ENCODE measurements at regions not wholly inside any gene's neighbourhood (a gene's known extent, or its start where the extent isn't known, plus 50 kb on each side); places are given as distances from the start of the nearest gene placed in this dataset.

GRCh38 chr5:93993161-93993560 lies 251.8 kb upstream of the POU5F2 start:
- H3K56ac ChIP-seq (replicated peaks; ENCODE audit: insufficient read length, low read depth, low read length): no peak overlapping the region
- no peaks in the 10 kb centered on the region for H3K23me2 ChIP-seq (ENCODE audit: low read depth, low read length)
- no peak overlapping the region for H3K9ac ChIP-seq (replicated peaks in 1 of 4; ENCODE audit: extremely low read depth in 1 of 4, low read depth in 3 of 4, low read length in 3 of 4)
- no peak overlapping the region for H3K27ac ChIP-seq (ENCODE audit: low read depth, low read length)
- H4K91ac ChIP-seq (replicated peaks; ENCODE audit: insufficient read length, low read length): no peak overlapping the region
- H3K4me1 ChIP-seq (replicated peaks in 1 of 4; ENCODE audit: control insufficient read depth in 3 of 4, insufficient read depth in 4 of 4, low read length in 3 of 4): no peaks in the 10 kb centered on the region
- no peak overlapping the region for H3K23ac ChIP-seq (ENCODE audit: insufficient read length)
- H2BK12ac ChIP-seq (ENCODE audit: low read depth, low read length): no peak overlapping the region
- H2AFZ ChIP-seq (ENCODE audit: low read length): no peak overlapping the region
- H3K14ac ChIP-seq (ENCODE audit: insufficient read length): no peak overlapping the region
- no peak overlapping the region for H3K18ac ChIP-seq (ENCODE audit: extremely low read depth, low read length)
- H3K9me3 ChIP-seq (ENCODE audit: insufficient read depth in 2 of 2, low read depth in 1 of 2, low read length in 1 of 2): no peaks in the 10 kb centered on the region
- no peak overlapping the region for H3K4me3 ChIP-seq (ENCODE audit: extremely low read depth in 1 of 4, insufficient read depth in 2 of 4, low read depth in 3 of 4, low read length in 4 of 4)
- no peaks in the 10 kb centered on the region for H3K79me2 ChIP-seq (ENCODE audit: control insufficient read depth in 1 of 2, insufficient read depth in 2 of 2, low read length in 2 of 2)
- no peak for FAIRE-seq
- H3K79me1 ChIP-seq (ENCODE audit: low read depth, low read length): no peaks in the 10 kb centered on the region
- TF ChIP-seq SUZ12 (IDR thresholded peaks at IDR 0.05; ENCODE audit: low read length): no peak
- H3K36me3 ChIP-seq (ENCODE audit: control insufficient read depth in 2 of 4, insufficient read depth in 4 of 4, low read length in 3 of 4): no peaks in the 10 kb centered on the region
- no peak overlapping the region for H2AK5ac ChIP-seq (ENCODE audit: low read depth, low read length)
- POLR2A ChIA-PET (ENCODE audit: partially characterized antibody): no interaction called here
- no peak overlapping the region for H2BK20ac ChIP-seq (ENCODE audit: low read length)
- H2BK120ac ChIP-seq (replicated peaks; ENCODE audit: low read depth, low read length): no peak overlapping the region
- H4K20me1 ChIP-seq (replicated peaks in 1 of 2; ENCODE audit: control insufficient read depth in 1 of 2, insufficient read depth in 2 of 2, low read length in 2 of 2): no peaks in the 10 kb centered on the region
- no peak for DNase-seq (ENCODE audit: low read depth in 1 of 2, low spot score in 2 of 2)
- no peak overlapping the region for H4K8ac ChIP-seq (ENCODE audit: extremely low read depth, insufficient read depth, low read length)
- WGBS, 2 experiments (ENCODE audit: extremely low coverage in 1 of 2, insufficient coverage in 1 of 2, insufficient read length in 1 of 2, insufficient replicate concordance in 2 of 2, low coverage in 1 of 2, low lambda C conversion rate in 2 of 2, missing lambda C conversion rate in 1 of 2): 86% methylated on average over 2 of the region's 2 CpGs; no CpG with 5 or more reads in 1 of the 2 experiments
- no peak overlapping the region for H2BK15ac ChIP-seq (ENCODE audit: low read length)
- H4K5ac ChIP-seq (ENCODE audit: insufficient read length, low read depth, low read length): no peak overlapping the region
- H2BK5ac ChIP-seq (ENCODE audit: low read depth, low read length): no peak overlapping the region
- no peak overlapping the region for H3K4ac ChIP-seq (replicated peaks; ENCODE audit: insufficient read length, low read depth, low read length)
- no peak overlapping the region for H3K4me2 ChIP-seq (ENCODE audit: insufficient read depth in 1 of 2, low read depth in 2 of 2, low read length in 2 of 2)
- CTCF ChIA-PET (ENCODE audit: partially characterized antibody): interaction anchor here (1.0 to 1.2 kb wide), 2 partner anchors 93 to 94 kb away, joined by 3 read pairs; no protein-coding TSS in a partner anchor
- no peaks in the 10 kb centered on the region for H3K27me3 ChIP-seq (replicated peaks in 1 of 4; ENCODE audit: control insufficient read depth in 3 of 4, extremely low read depth in 1 of 4, insufficient read depth in 3 of 4, low read length in 3 of 4)

Measured in H1 (cell line).